Endometrial microvascular endothelial cells (primary cell): ENCODE measurements at regions not wholly inside any gene's neighbourhood (a gene's known extent, or its start where the extent isn't known, plus 50 kb on each side); places are given as distances from the start of the nearest gene placed in this dataset.

Experiments
- in situ Hi-C: cut with HindIII; loops from 2 replicates; pipeline ENCODE4 v1.10.0; 2017; ENCODE audit warnings: low sequenced_read_pairs, low pct_unique_long_range_greater_than_20kb; ENCODE audit errors: inconsistent ontology term

GRCh38 chr11:123308077-123308476 lies 113.0 kb upstream of the CLMP start:
- in situ Hi-C loops = loop anchor here (10.0 kb wide), 1 partner anchor 97 kb away; no protein-coding TSS in a partner anchor

GRCh38 chr11:123307276-123307675 lies 112.2 kb upstream of the CLMP start:
- in situ Hi-C loops = loop anchor here (10.0 kb wide), 1 partner anchor 98 kb away; no protein-coding TSS in a partner anchor

DNA sequence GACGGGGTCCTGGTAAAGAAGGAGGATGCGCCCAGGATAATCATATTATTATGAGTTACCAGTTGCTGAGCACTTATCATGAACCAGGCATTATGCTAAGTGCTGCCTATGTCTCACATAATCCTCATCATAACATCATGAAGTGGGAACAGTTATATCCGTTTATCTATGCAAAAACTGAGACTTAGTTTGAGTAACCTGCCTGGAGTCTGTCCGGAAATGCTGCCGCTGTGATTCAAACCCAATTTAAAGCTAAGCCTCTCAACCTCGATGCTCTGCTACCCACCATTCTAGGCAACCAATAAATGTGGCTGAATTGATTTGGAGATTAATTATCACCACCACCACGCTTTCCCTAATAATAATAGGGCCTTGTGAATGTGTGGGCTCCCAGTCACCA lies 111.5 kb upstream of the CLMP start:
- in situ Hi-C loops = loop anchor here (10.0 kb wide), 1 partner anchor 98 kb away; no protein-coding TSS in a partner anchor

DNA sequence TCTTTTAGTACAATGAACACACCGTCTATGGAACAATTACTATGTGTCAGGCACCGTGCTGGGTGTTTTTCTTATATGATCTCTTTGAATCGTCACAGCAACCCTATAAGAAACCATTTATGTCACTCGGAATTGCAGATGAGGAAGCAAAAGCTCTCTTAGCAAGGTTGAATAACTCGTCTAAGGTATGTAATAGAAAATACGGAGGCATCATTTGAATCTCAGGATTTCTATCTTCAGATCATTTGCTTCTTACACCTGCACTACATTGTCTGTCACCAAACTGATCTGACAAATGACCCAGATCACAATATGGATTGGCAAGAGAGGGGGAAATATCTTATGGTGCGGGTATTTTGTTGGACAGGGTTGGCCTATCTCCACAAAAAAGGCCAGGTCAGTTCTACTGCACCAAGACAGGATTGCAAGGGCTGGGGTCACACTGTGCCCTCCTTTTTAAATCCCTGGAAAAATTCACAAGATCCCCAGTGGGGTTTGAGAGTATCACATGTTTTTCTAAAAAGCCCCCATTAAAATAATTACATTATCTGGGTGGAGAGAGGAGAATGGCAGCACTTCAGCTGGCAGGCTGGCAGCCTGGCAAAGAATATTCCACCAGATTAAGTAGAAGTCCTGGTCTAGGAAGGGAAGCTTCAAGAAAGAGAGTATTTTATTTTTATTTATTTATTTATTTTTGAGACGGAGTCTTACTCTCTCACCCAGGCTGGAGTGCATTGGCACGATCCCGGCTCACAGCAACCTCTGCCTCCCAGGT lies 110.7 kb upstream of the CLMP start:
- in situ Hi-C loops = loop anchor here (10.0 kb wide), 1 partner anchor 99 kb away; no protein-coding TSS in a partner anchor

DNA sequence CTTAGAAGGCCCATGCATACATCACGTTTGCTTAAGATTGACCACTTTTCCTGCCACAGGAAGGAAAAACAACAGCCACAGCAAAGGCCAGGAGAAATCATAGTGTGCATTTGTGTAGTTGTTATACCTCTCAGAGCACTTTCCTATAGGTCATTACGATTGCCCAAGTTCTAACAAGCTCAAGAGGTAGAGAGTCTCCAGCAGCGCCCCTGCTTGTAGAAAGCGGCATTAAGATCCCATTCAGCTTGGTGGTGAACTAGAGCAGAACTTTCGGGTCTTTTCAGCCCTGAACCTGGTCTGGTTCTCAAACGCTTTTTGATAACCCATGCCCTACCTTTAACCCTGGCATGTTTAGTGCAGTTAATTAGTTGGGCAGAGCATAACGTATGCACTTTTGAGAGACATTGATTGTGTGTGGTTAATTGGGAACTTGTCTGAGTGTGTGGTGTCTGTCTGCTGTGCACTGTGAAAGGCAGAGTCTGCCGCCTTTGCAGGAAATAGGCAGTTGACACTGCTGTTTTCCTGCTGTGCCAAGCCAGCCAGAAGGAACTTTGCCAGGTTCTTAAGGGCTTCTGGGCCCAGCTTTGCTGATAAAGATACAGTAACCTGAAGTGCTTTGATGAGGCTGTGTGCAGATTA lies 109.9 kb upstream of the CLMP start:
- in situ Hi-C loops = loop anchor here (10.0 kb wide), 1 partner anchor 100 kb away; no protein-coding TSS in a partner anchor

- in situ Hi-C loops = loop anchor here (10.0 kb wide), 1 partner anchor 101 kb away; no protein-coding TSS in a partner anchor
Observed at GRCh38 chr11:123303924-123304323, 108.9 kb upstream of the CLMP start.

GRCh38 chr11:123302751-123303195 lies 107.7 kb upstream of the CLMP start:
- in situ Hi-C loops = loop anchor here (10.0 kb wide), 1 partner anchor 102 kb away; no protein-coding TSS in a partner anchor

- in situ Hi-C loops = loop anchor here (10.0 kb wide), 1 partner anchor 103 kb away; no protein-coding TSS in a partner anchor
Observed at GRCh38 chr11:123301696-123302400, 106.8 kb upstream of the CLMP start.

DNA sequence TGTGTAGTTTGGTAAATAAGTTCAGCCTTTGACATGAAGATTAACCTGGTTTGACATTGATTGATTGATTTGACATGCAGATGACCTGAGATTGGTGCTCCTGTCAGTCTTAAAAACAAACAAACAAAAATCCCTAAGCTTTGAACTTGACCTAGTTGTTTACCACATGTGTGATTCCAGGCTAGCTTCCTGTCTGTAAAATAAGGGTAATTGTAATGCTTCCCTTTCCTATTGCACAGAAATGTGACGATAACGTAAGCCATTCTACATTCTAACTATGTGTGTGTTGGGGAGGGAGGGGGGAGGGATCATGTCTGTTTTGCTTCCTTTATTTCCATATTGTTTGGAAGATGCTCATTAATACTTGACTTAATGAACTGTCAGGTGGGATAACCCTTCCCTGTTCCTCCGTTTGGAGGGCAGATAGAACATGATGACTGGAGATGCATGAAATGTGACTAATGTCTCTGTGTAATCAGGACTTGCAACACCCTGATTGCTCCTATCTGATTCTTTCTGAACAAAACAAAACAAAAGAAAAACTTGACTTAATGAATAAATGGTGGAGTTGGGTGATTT lies 106.1 kb upstream of the CLMP start:
- in situ Hi-C loops = loop anchor here (10.0 kb wide), 1 partner anchor 104 kb away; no protein-coding TSS in a partner anchor

- in situ Hi-C loops = loop anchor here (10.0 kb wide), 1 partner anchor 105 kb away; no protein-coding TSS in a partner anchor
Observed at GRCh38 chr11:123299721-123300120, 104.7 kb upstream of the CLMP start.

DNA sequence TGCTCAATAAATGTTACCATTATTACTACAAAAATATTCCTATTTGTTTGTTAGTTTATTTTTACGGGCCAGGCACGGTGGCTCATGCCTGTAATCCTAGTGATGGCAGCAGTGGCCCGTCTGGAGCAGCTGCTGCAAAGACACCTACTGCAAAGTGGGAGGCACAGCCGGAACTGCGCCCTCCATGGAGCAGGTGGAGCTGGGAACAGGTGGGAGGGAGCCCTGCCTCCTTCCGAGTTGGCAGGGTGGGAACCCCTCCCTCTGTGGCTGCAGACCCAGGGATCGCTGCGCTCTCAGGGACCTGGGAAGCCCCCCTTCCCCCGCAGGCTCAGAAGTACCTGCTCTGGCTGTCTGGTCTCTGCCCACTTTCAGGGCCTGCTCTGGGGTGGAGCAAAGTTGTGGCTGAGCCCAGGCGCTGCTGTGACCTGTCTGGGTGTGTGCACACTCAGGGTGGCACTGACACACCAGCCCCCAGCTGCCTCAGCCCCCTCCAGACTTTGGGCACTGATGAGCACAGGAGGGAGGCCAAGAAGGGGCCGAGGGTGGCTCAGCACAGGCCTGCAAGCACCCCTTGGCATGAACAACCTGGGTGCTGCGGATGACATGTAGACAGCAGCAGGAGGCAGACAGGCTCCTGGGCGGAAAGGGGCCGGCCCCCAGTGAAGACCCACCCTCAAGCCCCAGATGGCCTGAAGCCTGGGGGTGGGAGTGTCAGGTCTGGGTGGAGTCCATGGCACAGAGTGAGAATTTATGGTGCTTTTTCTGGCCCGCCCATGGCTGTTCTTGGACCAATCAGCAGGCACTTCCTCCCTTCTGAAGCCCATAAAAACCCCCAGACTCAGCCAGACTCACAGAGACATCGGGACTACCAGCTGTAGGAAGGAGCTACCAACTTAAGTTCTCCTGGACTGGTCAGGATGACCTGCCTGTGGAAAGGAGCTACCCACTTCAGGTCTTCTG lies 103.7 kb upstream of the CLMP start:
- in situ Hi-C loops = no loop called here

GRCh38 chr11:123292647-123293046 lies 97.6 kb upstream of the CLMP start:
- in situ Hi-C loops = no loop called here

DNA sequence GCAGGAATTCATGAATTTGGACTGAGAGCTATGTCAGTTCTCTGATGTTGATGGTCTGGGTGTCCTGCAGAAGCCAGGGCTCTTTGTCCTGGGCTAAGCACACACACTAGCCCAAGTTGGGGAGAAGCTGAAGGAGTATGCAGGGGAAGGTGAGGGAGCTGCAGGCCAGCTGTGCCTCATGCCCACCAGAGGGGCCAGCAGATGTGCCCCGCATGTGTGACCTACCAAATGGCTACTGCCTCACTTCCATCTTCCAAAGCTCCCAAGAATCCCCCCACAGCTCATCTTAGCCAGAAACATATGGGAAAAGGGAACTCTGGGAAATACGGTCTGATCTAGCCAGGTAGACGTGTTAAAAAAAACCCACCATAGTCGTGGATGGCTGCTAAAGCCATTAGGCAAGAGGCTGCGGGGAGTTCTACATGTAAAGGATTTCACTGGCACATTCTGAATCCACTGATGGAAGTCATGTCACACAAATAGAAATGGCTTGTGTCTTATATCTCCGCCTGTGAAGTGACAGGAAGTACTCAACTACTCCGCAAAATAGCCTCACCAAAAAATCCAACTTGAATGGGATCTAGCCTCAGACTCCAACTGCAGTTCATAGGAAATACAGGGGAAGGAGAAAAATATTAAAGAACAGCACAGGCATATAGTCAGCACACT lies 96.3 kb upstream of the CLMP start:
- in situ Hi-C loops = no loop called here

- in situ Hi-C loops = no loop called here
Observed at GRCh38 chr11:123286761-123287160, 91.7 kb upstream of the CLMP start.

DNA sequence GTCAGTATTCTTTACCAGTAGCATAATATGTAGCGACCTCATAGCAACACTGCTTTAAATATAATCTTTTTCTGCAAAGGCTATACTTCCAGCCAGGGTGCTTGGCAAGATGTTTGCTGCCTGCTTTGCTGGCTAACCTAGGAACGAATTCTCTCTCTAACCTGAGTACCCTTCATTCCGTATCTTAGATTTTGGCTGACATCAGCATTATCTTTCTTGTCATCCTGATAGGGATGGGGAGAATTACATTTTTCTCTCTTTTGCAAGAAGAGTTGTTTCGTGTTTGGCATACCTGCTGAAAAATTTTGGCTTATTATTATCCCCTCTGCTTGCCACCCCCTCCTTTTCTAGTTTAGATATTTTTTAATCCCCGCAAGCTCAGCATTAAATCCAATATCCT lies 91.2 kb upstream of the CLMP start:
- in situ Hi-C loops = no loop called here

GRCh38 chr11:123284454-123284853 lies 89.4 kb upstream of the CLMP start:
- in situ Hi-C loops = no loop called here

DNA sequence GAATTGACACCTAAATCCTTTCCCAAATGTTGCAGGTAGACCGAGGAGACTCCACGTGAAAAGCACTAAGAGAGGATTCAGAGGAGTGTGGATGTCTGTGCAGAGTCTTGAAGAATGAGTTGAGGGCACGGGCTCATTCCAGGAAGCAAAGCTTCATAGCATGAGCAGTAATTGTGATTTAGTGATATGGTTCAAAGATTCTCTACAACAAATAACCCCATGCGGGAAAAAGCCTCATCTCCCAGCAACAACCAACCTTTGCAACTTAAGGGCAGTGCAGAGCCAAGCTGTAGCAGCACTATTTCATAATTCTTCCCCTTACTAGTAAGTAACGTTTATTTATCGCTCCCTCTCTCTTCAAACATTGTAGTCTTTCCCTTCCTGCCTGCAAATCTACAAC lies 87.5 kb upstream of the CLMP start:
- in situ Hi-C loops = no loop called here
